NB4 (cell line): ENCODE measurements at regions not wholly inside any gene's neighbourhood (a gene's known extent, or its start where the extent isn't known, plus 50 kb on each side); places are given as distances from the start of the nearest gene placed in this dataset.

ENCODE experiments used
- DNase-seq: peaks from one replicate; pipeline ENCODE4 v3.0.0; 2010; ENCODE audit warnings: low read depth
- H3K4me3 ChIP-seq: one replicate; pipeline ENCODE4 v1.5.1; 2011; ENCODE audit warnings: mild to moderate bottlenecking, low read depth, low read length, moderate library complexity
- MYC ChIP-seq: IDR thresholded peaks from 2 replicates; pipeline ENCODE4 v1.6.1; 2011; ENCODE audit warnings: low read depth, low read length
- POLR2A ChIP-seq: IDR thresholded peaks from 2 replicates; pipeline ENCODE4 v1.6.1; 2011; ENCODE audit warnings: mild to moderate bottlenecking; ENCODE audit not compliant: insufficient read length; ENCODE audit errors: extremely low read depth
- TF ChIP-seq, protein P1 (sequence below): IDR thresholded peaks from 2 replicates; pipeline ENCODE4 v1.6.1; 2011; ENCODE audit warnings: low read depth, low read length
- TF ChIP-seq, protein P2 (sequence below): IDR thresholded peaks from one replicate; pipeline ENCODE4 v1.5.1; 2012; ENCODE audit warnings: low read depth, low read length

DNA sequence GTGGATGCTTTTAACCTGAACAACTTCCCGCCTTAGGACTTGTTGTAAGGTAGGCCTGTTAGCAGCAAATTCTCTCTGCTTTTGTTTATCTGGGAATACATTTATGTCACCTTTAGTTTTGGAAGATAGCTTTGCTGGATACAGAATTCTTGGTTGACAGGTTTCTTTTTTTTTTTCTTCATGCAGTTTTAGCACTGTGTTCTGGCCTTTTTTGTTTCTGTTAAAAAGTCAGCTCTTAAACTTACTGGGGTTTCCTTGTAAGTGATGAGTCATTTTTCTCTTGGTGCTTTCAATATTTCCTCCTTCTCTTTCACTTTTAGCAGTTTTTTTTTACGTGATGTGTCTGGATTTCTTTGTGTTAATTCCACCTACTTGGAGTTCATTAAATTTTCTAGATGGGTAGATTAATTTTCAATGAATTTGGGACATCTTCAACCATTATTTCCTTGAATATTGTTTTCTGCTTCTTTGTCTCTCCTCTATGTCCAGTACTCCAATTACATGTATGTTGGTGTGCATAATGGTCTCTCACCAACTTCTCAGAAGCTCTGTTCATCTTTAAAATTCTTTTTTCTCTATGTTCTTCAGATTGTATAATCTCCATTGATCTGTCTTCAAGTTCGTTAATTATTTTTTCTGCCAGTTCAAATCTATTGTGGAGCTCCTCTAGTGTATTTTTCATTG lies 188.2 kb upstream of the ZNF536 start:
- TF ChIP-seq MYC (no peak), POLR2A (no peak)
- TF ChIP-seq, protein P1, sequence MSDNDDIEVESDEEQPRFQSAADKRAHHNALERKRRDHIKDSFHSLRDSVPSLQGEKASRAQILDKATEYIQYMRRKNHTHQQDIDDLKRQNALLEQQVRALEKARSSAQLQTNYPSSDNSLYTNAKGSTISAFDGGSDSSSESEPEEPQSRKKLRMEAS = no peak
- TF ChIP-seq, protein P2, sequence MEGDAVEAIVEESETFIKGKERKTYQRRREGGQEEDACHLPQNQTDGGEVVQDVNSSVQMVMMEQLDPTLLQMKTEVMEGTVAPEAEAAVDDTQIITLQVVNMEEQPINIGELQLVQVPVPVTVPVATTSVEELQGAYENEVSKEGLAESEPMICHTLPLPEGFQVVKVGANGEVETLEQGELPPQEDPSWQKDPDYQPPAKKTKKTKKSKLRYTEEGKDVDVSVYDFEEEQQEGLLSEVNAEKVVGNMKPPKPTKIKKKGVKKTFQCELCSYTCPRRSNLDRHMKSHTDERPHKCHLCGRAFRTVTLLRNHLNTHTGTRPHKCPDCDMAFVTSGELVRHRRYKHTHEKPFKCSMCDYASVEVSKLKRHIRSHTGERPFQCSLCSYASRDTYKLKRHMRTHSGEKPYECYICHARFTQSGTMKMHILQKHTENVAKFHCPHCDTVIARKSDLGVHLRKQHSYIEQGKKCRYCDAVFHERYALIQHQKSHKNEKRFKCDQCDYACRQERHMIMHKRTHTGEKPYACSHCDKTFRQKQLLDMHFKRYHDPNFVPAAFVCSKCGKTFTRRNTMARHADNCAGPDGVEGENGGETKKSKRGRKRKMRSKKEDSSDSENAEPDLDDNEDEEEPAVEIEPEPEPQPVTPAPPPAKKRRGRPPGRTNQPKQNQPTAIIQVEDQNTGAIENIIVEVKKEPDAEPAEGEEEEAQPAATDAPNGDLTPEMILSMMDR = no peak
- no peak for DNase-seq
- H3K4me3 ChIP-seq = no peak overlapping the region

DNA sequence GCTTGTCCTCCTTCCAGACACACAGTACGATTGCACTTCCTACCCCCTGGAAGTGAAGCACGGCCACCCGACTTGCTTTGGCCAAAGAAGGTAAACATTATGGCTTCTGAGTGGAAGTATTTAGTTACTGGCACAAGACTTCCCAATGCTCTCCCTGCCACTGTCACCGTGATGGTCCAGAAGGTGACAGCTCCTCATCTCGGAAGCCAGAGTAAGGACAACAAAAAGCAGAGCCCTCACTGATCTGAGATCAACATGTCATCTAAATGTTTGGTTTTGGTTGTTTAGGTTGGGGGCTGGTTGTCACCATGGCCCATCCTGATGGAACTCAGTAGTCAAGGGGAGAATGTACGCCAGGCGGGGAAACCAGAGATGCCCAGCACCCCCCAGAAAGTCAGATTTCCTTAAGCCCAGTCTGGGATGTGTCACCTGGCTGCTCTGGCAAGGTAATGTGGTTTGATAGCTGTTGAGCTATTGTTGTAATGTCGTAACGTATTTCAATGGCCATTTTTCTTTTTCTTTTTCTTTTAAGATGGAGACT lies 170.1 kb upstream of the ZNF536 start:
- TF ChIP-seq, protein P2 = no peak
- no peak for TF ChIP-seq POLR2A
- no peak for TF ChIP-seq MYC
- TF ChIP-seq, protein P1 = no peak
- no peak overlapping the region for H3K4me3 ChIP-seq
- no peak for DNase-seq

GRCh38 chr19:30204721-30205120 lies 167.5 kb upstream of the ZNF536 start:
- TF ChIP-seq, protein P1 = no peak
- TF ChIP-seq, protein P2 = no peak
- no peak for TF ChIP-seq MYC
- no peak for TF ChIP-seq POLR2A
- DNase-seq = no peak

DNA sequence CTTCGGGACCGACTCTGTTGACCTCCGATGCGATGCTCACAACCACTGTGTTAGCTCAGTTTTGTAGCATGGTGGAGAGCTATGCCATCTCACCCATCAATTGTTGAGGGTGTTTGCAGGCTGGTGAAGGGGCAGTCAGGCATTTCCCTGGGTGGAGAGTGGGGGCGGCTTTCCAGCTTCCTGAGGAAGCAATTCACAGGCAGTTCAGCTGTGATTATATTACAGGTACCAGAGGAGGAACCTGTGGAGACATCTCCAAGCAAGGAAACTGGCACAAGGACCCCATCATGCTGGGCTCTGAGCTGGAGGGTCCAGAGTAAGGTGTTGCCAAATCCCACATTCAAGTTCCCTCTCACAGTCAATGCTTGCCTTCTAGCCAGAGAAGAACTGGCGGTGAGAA lies 166.0 kb upstream of the ZNF536 start:
- no peak for TF ChIP-seq POLR2A
- no peak for TF ChIP-seq MYC
- TF ChIP-seq, protein P1 = no peak
- TF ChIP-seq, protein P2 = no peak
- no peak overlapping the region for H3K4me3 ChIP-seq
- DNase-seq = no peak

More at GRCh38 chr19:30204721-30205120, 167.5 kb upstream of the ZNF536 start:
- H3K4me3 ChIP-seq = no peak overlapping the region

DNA sequence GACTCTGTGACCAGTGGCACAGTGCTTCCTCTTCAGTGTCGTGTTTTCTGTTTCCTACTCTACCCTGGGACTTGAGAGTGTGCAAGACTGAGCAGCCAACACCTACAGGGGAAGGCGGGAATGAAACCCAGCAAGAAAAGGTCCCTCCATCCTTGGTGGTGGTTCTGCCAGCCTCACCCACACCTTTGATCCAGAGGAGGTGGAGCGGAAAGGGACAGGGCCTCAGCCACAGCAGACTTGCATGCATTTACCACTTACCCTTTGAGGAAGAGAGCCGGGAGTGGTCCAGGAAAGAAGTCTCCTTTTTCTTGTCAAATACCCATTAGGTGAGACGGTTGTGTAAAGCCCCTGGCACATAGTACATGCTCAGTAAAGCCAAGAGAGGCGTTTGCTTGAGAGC lies 164.8 kb upstream of the ZNF536 start:
- DNase-seq = no peak
- no peak overlapping the region for H3K4me3 ChIP-seq
- TF ChIP-seq, protein P1 = no peak
- TF ChIP-seq MYC (no peak), POLR2A (no peak)
- TF ChIP-seq, protein P2 = no peak
